HG03064 (cell line): ENCODE measurements at regions not wholly inside any gene's neighbourhood (a gene's known extent, or its start where the extent isn't known, plus 50 kb on each side); places are given as distances from the start of the nearest gene placed in this dataset.

Experiments
- ATAC-seq: cut with Tn5 transposase; IDR thresholded peaks from one replicate; pipeline ENCODE4 v1.9.1; 2021; ENCODE audit warnings: low read depth; ENCODE audit not compliant: unreplicated experiment

GRCh38 chr17:79189305-79189704 is 114.7 kb downstream of the ENGASE start:
- no peak for ATAC-seq

GRCh38 chr17:79188685-79189084 is 114.1 kb downstream of the ENGASE start:
- no peak for ATAC-seq

- ATAC-seq = no peak
Measured at GRCh38 chr17:79188048-79188447, 113.4 kb downstream of the ENGASE start.

GRCh38 chr17:79187186-79187585 is 112.6 kb downstream of the ENGASE start:
- no peak for ATAC-seq

- no peak for ATAC-seq
Measured at GRCh38 chr17:79186406-79186805, 111.8 kb downstream of the ENGASE start.

- no peak for ATAC-seq
Measured at GRCh38 chr17:79185671-79186070, 111.0 kb downstream of the ENGASE start.

- no peak for ATAC-seq
Measured at GRCh38 chr17:79184219-79184618, 109.6 kb downstream of the ENGASE start.

GRCh38 chr17:79183293-79184158 is 108.9 kb downstream of the ENGASE start:
- ATAC-seq = no peak

GRCh38 chr17:79183043-79183292 is 108.3 kb downstream of the ENGASE start:
- no peak for ATAC-seq

- no peak for ATAC-seq
Measured at GRCh38 chr17:79182176-79183042, 107.8 kb downstream of the ENGASE start.

- ATAC-seq = no peak
Measured at GRCh38 chr17:79180358-79181005, 105.9 kb downstream of the ENGASE start.

GRCh38 chr17:79179334-79179733 is 104.7 kb downstream of the ENGASE start:
- ATAC-seq = no peak

- ATAC-seq = no peak
Measured at GRCh38 chr17:79177877-79178276, 103.3 kb downstream of the ENGASE start.

- ATAC-seq = no peak
Measured at GRCh38 chr17:79176792-79177601, 102.4 kb downstream of the ENGASE start.

- no peak for ATAC-seq
Measured at GRCh38 chr17:79174905-79175856, 100.6 kb downstream of the ENGASE start.

- no peak for ATAC-seq
Measured at GRCh38 chr17:79174193-79174765, 99.7 kb downstream of the ENGASE start.

GRCh38 chr17:79171188-79171587 is 96.6 kb downstream of the ENGASE start:
- ATAC-seq = no peak

GRCh38 chr17:79169861-79170260 is 95.2 kb downstream of the ENGASE start:
- no peak for ATAC-seq

GRCh38 chr17:79169366-79169765 is 94.7 kb downstream of the ENGASE start:
- no peak for ATAC-seq
